LNCaP clone FGC (cell line): ENCODE measurements at regions not wholly inside any gene's neighbourhood (a gene's known extent, or its start where the extent isn't known, plus 50 kb on each side); places are given as distances from the start of the nearest gene placed in this dataset.
"Not testable (repeated sequence)": the region's sequence is repeated elsewhere in the genome, so short reads cannot be mapped to it uniquely, and the experiment has no call there.

Source experiments
- DNase-seq: peaks from one replicate; pipeline ENCODE4 v3.0.0-alpha.2; 2011; ENCODE audit warnings: low read depth
- H3K4me3 ChIP-seq: 2 replicates; pipeline ENCODE4 v1.5.1; 2011; ENCODE audit warnings: mild to moderate bottlenecking, low read depth, low read length, control low read depth
- TF ChIP-seq, protein P1 (sequence below): IDR thresholded peaks from 2 replicates; pipeline ENCODE4 v1.5.1; 2012; ENCODE audit warnings: mild to moderate bottlenecking; ENCODE audit not compliant: control insufficient read depth, insufficient read depth; ENCODE audit errors: extremely low read depth

DNA sequence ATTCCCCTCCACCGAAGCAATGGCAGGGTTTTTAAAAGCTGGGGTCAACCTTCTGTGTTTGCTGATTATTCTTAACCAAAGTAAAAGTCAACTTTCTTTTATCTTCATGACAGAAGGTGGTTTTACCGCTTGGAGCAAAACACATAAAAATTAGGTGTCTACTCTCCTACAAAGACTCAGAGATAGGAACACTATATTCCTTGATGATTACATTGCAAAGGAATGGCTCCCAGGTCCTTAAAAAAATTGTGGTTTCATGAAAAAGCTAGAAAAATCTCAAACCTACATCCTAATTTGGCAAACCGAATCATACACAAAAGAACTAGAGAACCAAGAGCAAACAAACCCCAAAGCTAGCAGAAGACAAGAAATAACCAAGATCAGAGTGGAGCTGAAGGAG is 760.4 kb upstream of the PCDH20 start:
- DNase-seq: no peak
- TF ChIP-seq, protein P1, sequence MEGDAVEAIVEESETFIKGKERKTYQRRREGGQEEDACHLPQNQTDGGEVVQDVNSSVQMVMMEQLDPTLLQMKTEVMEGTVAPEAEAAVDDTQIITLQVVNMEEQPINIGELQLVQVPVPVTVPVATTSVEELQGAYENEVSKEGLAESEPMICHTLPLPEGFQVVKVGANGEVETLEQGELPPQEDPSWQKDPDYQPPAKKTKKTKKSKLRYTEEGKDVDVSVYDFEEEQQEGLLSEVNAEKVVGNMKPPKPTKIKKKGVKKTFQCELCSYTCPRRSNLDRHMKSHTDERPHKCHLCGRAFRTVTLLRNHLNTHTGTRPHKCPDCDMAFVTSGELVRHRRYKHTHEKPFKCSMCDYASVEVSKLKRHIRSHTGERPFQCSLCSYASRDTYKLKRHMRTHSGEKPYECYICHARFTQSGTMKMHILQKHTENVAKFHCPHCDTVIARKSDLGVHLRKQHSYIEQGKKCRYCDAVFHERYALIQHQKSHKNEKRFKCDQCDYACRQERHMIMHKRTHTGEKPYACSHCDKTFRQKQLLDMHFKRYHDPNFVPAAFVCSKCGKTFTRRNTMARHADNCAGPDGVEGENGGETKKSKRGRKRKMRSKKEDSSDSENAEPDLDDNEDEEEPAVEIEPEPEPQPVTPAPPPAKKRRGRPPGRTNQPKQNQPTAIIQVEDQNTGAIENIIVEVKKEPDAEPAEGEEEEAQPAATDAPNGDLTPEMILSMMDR: no peak
- no peak overlapping the region for H3K4me3 ChIP-seq

DNA sequence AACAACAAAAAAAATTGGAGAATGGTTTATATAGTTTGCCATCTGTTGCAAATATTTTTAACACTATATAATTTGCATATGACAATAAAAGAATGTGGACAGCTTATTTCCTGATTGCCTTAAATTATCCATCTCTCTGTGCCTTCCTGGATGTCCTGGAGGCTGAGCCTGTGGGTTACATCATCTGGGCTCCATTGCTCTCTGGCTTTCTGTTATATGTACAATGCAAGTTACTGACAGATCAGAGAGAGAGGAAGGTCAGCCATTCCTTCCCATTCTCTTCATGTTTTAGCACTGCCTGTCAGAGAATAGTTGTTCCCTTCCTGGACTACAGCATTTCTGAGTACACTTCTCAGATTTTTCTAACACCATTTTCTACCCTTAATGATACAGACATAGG is 758.3 kb upstream of the PCDH20 start:
- no peak for DNase-seq
- H3K4me3 ChIP-seq: no peak overlapping the region
- TF ChIP-seq, protein P1: no peak

DNA sequence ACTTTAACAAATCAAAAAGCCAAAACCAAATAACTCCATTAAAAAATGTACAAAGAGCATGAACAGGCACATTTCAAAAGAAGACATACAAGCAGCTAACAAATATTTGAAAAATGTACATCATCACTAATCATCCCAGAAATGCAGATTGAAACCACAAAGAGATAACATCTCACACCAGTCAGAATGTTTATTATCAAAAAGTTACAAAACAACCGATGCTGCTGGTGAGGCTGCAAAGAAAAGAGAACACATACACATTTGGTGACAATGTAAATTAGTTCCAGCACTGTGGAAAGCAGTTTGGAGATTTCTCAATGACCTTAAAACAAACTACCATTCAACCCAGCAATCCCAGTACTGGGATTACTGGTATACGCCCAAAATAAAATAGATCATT is 756.0 kb upstream of the PCDH20 start:
- no peak for DNase-seq
- TF ChIP-seq, protein P1: no peak
- H3K4me3 ChIP-seq: no peak overlapping the region

DNA sequence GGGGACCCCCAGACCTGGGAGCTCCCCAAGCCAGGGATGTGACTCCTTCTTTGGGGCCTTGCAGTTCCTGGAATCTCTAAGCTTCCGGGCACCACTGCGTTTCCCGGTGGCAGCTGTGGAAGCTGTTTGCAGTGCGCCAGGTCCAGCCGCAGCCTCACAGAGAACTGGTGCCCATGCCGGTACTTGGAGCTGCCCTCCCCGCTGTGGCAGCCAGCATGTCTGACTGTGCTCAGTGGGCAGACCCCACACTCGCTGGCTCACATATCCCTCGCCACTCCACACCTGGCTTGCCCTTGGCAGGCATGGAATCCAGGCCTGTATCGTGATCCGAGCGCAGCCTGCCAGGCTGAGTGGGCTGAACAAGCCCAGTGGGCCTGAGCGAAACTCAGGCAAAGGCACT is 753.2 kb upstream of the PCDH20 start:
- no peak for DNase-seq
- TF ChIP-seq, protein P1: no peak
- no peak overlapping the region for H3K4me3 ChIP-seq

DNA sequence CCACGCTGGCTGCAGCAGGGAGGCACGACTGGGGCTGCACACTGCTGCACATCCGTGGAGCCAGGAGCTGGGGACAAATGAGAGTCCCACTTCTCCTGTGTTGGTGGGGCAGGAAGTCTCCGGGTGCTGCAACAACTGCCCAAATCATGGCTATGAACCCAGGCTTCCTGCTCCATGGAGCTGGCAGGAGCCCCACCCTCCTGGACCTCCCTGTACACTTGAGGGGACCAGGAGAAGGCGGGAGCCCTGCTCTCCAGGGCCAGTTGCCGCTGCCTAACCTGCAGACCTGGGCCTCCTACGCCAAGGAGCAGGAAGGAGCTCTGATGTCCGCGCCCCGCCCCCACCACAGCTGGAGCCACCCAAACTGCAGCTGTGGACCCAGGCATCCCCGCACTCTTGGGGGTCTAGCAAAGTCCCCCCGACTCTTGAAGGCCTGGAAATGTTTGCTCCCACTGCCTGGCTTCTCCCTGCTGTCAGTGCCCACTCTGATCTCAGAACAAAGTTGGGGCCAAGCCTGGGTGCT is 752.1 kb upstream of the PCDH20 start:
- DNase-seq: no peak
- H3K4me3 ChIP-seq: no peak overlapping the region
- TF ChIP-seq, protein P1: no peak

DNA sequence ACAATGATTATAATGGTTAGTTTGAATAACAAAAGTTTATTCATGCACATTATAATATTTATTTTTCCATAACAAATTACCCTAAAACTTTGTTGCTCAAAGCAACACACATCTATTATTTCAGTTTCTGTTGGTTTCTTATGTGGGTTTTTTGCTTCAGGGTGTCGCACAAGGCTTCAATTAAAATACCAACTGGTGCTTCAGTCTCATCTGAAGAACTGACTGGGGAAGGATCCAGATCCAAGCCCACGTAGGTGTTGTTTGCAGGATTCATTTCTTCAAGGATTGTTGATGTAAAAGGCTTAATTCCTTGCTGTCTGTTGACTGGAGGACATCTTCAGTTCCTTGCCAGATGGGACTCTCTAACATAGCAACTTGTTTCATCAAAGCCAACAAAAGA is 747.2 kb upstream of the PCDH20 start:
- DNase-seq: no peak
- H3K4me3 ChIP-seq: no peak overlapping the region
- TF ChIP-seq, protein P1: no peak

DNA sequence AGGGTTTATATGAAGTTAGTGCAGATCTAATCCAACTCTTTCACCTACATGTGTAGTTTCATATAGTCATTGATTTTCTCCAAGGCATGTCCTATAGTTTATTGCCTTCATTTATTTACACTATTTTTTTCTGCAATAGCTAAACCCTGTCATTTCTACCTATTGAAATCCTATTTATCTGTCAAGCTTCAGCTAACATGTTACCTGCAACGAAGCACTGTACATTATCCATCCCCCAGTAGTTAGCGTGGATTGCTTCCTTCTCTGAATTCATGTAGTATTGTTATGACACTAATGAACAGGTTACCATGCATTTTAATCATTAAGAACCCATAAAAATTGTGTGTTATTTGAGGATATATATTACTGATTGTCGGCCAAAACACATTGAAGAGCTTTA is 742.9 kb upstream of the PCDH20 start:
- DNase-seq: no peak
- TF ChIP-seq, protein P1: no peak
- H3K4me3 ChIP-seq: no peak overlapping the region

DNA sequence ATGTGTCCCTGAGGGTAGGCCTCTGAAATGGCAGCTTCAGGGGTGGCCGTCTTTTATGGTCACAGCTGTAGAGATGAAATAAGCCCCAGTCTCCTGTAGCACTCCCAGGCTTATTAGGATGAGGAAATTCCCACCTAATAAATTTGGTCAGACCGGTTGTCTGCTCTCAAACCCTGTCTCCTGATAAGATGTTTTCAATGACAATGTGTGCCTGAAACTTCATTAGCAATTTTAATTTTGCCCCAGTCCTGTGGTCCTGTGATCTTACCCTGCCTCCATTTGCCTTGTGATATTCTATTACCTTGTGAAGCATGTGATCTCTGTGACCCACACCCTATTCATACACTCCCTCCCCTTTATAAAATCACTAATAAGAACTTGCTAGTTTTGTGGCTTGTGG is 736.1 kb upstream of the PCDH20 start:
- not testable (repeated sequence) for DNase-seq, H3K4me3 ChIP-seq
